CD4-positive, CD25-positive, alpha-beta regulatory T cell (primary cell): ENCODE measurements at regions not wholly inside any gene's neighbourhood (a gene's known extent, or its start where the extent isn't known, plus 50 kb on each side); places are given as distances from the start of the nearest gene placed in this dataset.
"Not testable (repeated sequence)": the region's sequence is repeated elsewhere in the genome, so short reads cannot be mapped to it uniquely, and the experiment has no call there.

Experiments
- ATAC-seq, 2 donors: fragments of 150-1000 bp; cut with Tn5 transposase; one replicate each; pipeline ENCODE4 v1.10.0; 2021; ENCODE audit warnings: low read depth in 2 of 2, moderate number of reproducible peaks in 2 of 2, moderate library complexity in 1 of 2
- DNase-seq, 3 donors: peaks; one replicate each; pipeline versions ENCODE4 v3.0.0 to v3.0.0-alpha.2; 2012 to 2022; ENCODE audit warnings: mixed read lengths in 1 of 3
- H3K27ac ChIP-seq: one replicate; pipeline ENCODE4 v1.7.0; 2013; ENCODE audit warnings: mild to moderate bottlenecking, low read length; ENCODE audit not compliant: insufficient read depth, poor library complexity, severe bottlenecking
- H3K27me3 ChIP-seq: one replicate; pipeline ENCODE4 v1.7.0; 2013; ENCODE audit warnings: low read length; ENCODE audit not compliant: control insufficient read depth, insufficient read depth
- H3K36me3 ChIP-seq: one replicate; pipeline ENCODE4 v1.7.0; 2013; ENCODE audit warnings: mild to moderate bottlenecking, low read length, moderate library complexity; ENCODE audit not compliant: control insufficient read depth, insufficient read depth
- H3K4me1 ChIP-seq: 2 replicates; pipeline ENCODE4 v1.7.0; 2013; ENCODE audit warnings: mild to moderate bottlenecking, low read length; ENCODE audit not compliant: insufficient read depth, control insufficient read depth, poor library complexity, severe bottlenecking
- H3K4me3 ChIP-seq: one replicate; pipeline ENCODE4 v1.7.0; 2013; ENCODE audit warnings: low read depth, mild to moderate bottlenecking, low read length, moderate library complexity
- H3K9me3 ChIP-seq, 2 experiments: 1 replicate in 1 of 2; 2 replicates in 1 of 2; pipeline ENCODE4 v1.7.0; 2013; ENCODE audit warnings: low read length in 2 of 2, mild to moderate bottlenecking in 1 of 2, moderate library complexity in 1 of 2; ENCODE audit not compliant: control insufficient read depth in 2 of 2
- H3K27ac Mint-ChIP-seq, 3 donors: one replicate each; pipeline ENCODE4 v1.8.0; 2020 to 2022; ENCODE audit warnings: mild to moderate bottlenecking in 3 of 3, mixed read lengths in 3 of 3, moderate library complexity in 2 of 3
- H3K27me3 Mint-ChIP-seq: one replicate; pipeline ENCODE4 v1.8.0; 2022; ENCODE audit warnings: mild to moderate bottlenecking, mixed read lengths
- H3K36me3 Mint-ChIP-seq: one replicate; pipeline ENCODE4 v1.8.0; 2020; ENCODE audit warnings: mixed read lengths
- H3K4me1 Mint-ChIP-seq, 4 donors: one replicate each; pipeline ENCODE4 v1.8.0; 2020 to 2022; ENCODE audit warnings: mixed read lengths in 4 of 4, mild to moderate bottlenecking in 1 of 4
- H3K4me3 Mint-ChIP-seq, 4 donors: one replicate each; pipeline ENCODE4 v1.8.0; 2020 to 2022; ENCODE audit warnings: mild to moderate bottlenecking in 4 of 4, mixed read lengths in 4 of 4, moderate library complexity in 3 of 4
- H3K9me3 Mint-ChIP-seq, 7 donors: one replicate each; pipeline ENCODE4 v1.8.0; 2020 to 2022; ENCODE audit warnings: mixed read lengths in 7 of 7, mild to moderate bottlenecking in 3 of 7, moderate library complexity in 2 of 7

DNA sequence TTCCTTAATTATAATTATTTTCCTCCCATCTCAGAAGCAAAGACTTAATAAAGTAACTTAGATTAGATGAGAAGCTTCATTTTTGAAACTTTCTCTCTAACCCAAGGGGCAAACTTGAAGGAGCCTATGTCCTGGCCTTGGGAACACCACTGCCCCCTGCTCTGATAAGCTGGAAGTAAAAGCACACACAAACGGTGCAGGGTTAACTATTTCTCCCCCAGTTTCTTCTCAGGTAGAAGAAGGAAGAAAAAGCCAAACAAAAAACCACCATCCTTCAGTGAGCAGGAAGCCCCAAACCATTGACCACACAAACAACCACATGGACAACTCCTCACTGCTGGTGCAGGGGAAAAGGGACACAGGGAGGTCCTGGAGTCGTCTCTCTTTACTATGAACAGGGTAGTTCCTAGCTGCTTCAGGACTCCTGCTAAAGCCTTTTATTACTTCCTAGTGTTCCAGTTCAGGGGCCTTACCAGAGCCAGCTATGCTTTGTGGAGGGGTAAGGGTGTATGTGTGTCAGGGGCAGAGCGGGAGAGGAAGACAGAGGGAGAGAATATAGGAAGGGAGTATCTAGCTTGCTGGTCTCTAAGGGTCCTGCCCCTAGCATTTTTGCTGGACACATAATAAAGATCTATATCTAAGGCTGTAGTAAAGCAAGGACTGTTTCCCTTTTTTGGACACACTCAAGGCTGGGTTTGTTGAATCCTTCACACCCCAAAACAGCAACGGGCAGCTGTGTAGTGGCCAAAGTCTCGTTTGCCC lies 94.0 kb upstream of the UMPS start:
- Histone ChIP-seq H3K9me3 (no peaks in the 10 kb centered on the region), H3K27me3 (no peaks in the 10 kb centered on the region), H3K4me1 (peaks cover 8% of the 10 kb centered on the region), H3K36me3 (peaks cover 17% of the 10 kb centered on the region), H3K4me3 (no peak overlapping the region), H3K27ac (no peak overlapping the region)
- Mint-ChIP-seq H3K4me1 (peaks cover 8 to 30% (median 18%) of the 10 kb centered on the region in 4 donors), H3K27me3 (peaks cover 8% of the 10 kb centered on the region), H3K4me3 (no peak overlapping the region), H3K36me3 (peaks cover 22% of the 10 kb centered on the region), H3K9me3 (peaks cover 0 to 1% (median 0%) of the 10 kb centered on the region in 7 donors), H3K27ac (peak overlapping the region in 1 of 3 donors; percentile 95)
- ATAC-seq: no peak
- no peak for DNase-seq

DNA sequence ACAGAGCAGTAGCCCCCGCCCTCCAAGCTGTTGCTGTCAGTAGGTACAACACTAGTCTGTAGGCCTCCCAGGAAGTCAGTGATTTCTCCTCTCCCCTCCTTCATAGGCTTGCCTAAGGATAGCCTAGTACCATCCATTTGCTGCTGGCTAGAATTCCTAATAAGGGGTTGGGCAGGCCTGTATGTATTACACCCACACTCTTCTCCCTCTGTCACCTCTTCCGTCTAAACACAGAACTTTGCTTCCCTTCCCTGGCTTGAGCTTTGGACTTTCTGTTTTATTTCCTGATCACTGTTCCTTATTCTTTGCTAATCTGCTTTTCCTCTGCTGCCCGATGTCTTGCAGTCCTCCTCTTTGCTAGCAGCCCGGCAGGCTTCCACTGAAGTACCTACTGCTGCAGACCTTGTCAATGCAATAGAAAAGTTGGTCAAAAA lies 93.4 kb upstream of the UMPS start:
- H3K4me1 Mint-ChIP-seq: peaks cover 11 to 30% (median 21%) of the 10 kb centered on the region in 4 donors
- peaks cover 16% of the 10 kb centered on the region for H3K36me3 Mint-ChIP-seq
- no peak for ATAC-seq

DNA sequence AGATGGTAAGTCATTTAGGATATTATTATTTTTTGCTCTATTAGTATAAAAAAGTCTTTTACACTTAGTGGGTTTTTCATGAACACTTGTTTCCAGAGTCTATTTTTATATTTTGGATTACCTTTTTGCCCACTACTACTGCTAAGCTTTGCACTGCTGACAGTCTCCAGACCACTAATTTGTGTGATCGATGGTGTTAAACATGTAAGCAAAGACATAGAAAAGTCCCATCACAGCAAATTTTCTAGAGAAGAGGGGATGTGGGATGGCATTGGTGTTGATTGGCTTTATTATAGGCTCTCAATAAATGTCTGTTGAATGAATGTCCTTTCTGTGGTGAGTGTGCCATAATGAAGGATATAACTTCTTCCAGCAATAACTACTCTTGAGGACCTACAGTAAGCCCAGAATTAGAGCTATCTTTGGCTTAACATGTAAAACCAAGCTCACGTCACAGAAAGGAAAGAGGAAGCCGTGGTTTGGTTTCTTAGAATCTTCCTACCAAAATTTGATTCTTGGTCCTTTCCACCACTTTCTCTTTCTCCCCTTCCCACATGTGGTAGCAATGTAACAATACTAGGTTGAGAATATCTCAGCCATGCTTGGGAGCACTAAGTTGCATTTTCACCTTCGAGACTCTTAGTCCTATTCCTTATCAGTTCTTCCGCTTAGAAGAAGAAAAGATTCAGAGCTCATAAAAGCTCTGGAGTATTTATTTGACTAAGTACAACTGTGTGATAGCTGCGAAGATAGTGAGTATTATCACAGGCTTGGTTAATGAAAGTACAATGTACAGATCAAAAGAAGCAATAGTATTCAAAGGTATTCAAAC lies 90.6 kb upstream of the UMPS start:
- Mint-ChIP-seq H3K4me1 (peaks cover 11 to 30% (median 21%) of the 10 kb centered on the region in 4 donors), H3K27me3 (peaks cover 12% of the 10 kb centered on the region), H3K9me3 (peaks cover 0 to 1% (median 0%) of the 10 kb centered on the region in 7 donors), H3K4me3 (peak overlapping the region; percentile 72 to 86 (median 74)), H3K36me3 (peaks cover 12% of the 10 kb centered on the region), H3K27ac (peak overlapping the region; percentile 67 to 78 (median 76))
- peak overlapping the region; percentile 79 for H3K4me3 ChIP-seq
- peaks cover under 1% of the 10 kb centered on the region for H3K36me3 ChIP-seq
- ATAC-seq (peak; percentile 93 to 94), DNase-seq (peak in 2 of 3 donors; percentile 12 to 60)
- H3K27me3 ChIP-seq: no peaks in the 10 kb centered on the region
- H3K27ac ChIP-seq: peak overlapping the region; percentile 35
- H3K9me3 ChIP-seq: no peaks in the 10 kb centered on the region
- peaks cover 8% of the 10 kb centered on the region for H3K4me1 ChIP-seq

More for the DNA sequence above, 93.4 kb upstream of the UMPS start:
- peaks cover 0 to 1% (median 0%) of the 10 kb centered on the region in 7 donors for H3K9me3 Mint-ChIP-seq
- Histone ChIP-seq H3K27ac (no peak overlapping the region), H3K36me3 (peaks cover 17% of the 10 kb centered on the region), H3K9me3 (no peaks in the 10 kb centered on the region), H3K4me3 (no peak overlapping the region), H3K4me1 (peaks cover 8% of the 10 kb centered on the region), H3K27me3 (no peaks in the 10 kb centered on the region)
- no peak overlapping the region for H3K4me3 Mint-ChIP-seq
- no peak for DNase-seq
- peak overlapping the region in 1 of 3 donors; percentile 95 for H3K27ac Mint-ChIP-seq
- H3K27me3 Mint-ChIP-seq: peaks cover 8% of the 10 kb centered on the region

DNA sequence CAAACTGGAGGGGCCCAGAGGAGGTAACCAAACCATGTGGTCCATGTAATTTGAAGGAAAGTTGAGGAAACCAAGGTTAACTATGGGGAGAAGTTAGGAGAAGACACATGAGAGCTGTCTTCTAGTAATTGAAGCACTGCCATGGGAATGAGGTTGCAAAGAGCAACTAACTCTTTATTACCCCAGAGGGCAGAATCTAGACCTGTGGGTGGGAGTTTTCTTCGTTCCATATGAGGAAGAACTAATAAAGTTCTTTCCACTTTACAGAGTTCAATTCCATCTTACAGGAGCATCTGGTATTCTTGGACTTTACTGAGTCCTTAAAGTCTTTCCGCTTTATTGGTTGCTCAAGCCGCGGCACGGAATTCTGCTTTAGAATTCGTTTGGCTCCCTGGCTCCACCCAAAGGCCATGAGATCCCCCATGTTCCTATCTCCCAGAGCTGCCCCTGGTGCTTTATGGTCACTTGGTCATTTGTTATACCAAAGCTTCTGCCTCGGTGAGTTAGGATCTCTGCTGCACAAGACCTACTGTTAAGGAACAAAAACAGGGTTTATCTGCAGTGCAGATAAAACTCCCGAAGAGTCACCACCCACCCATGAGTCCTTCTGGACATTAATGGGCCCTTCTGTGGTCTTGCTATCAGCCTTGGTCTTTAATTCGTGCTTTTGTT lies 89.5 kb upstream of the UMPS start:
- ATAC-seq (no peak), DNase-seq (no peak)
- Mint-ChIP-seq H3K4me3 (peak overlapping the region in 1 of 4 donors; percentile 74), H3K27me3 (peaks cover 10% of the 10 kb centered on the region), H3K27ac (peak overlapping the region; percentile 71 to 78 (median 76)), H3K9me3 (peaks cover 0 to 1% (median 0%) of the 10 kb centered on the region in 7 donors), H3K36me3 (peaks cover 10% of the 10 kb centered on the region), H3K4me1 (peaks cover 11 to 38% (median 22%) of the 10 kb centered on the region in 4 donors)
- H3K27me3 ChIP-seq: no peaks in the 10 kb centered on the region
- no peak overlapping the region for H3K27ac ChIP-seq
- H3K36me3 ChIP-seq: no peaks in the 10 kb centered on the region
- no peak overlapping the region for H3K4me3 ChIP-seq
- H3K9me3 ChIP-seq: no peaks in the 10 kb centered on the region
- H3K4me1 ChIP-seq: peaks cover 8% of the 10 kb centered on the region

DNA sequence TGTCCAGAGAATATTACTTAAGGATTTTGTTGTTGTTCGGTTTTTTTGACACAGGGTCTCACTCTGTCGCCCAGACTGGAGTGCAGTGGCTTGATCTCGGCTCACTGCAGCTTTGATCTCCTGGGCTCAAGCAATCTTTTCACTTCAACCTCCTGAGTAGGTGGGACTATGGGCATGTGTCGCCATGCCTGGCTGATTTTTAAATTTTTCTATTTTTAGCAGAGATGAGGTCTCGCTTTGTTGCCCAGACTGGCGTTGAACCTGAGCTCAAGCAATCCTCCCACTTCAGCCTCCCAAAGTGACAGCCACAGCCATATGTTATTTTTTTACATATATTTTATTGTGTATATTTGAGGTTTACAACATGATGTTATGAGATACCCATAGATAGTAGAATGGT lies 86.8 kb upstream of the UMPS start:
- Histone ChIP-seq H3K36me3 (no peaks in the 10 kb centered on the region), H3K4me3 (no peak overlapping the region), H3K4me1 (peaks cover 8% of the 10 kb centered on the region), H3K27ac (no peak overlapping the region), H3K27me3 (no peaks in the 10 kb centered on the region), H3K9me3 (no peaks in the 10 kb centered on the region)
- no peak for DNase-seq
- peaks cover 21% of the 10 kb centered on the region for H3K36me3 Mint-ChIP-seq
- peaks cover 0 to 1% (median 0%) of the 10 kb centered on the region in 7 donors for H3K9me3 Mint-ChIP-seq
- peaks cover 11 to 37% (median 24%) of the 10 kb centered on the region in 4 donors for H3K4me1 Mint-ChIP-seq
- no peak for ATAC-seq
- H3K27me3 Mint-ChIP-seq: peaks cover 6% of the 10 kb centered on the region
- H3K4me3 Mint-ChIP-seq: no peak overlapping the region
- H3K27ac Mint-ChIP-seq: no peak overlapping the region

DNA sequence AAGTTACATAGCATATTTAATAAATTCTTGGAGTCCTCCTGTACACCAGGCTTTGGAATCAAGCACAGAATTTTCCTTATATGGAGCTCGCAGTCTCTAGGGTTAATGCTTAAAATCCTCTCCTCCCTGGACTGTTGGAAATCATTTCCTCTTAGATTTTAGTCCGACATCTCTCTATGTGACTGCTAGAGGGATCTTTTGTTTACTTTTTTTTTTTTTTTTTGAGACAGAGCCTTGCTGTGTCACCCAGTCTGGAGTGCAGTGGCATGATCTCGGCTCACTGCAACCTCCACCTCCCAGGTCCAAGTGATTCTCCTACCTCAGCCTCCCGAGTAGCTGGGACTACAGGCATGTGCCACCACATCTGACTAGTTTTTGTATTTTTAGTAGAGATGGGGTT lies 84.1 kb upstream of the UMPS start:
- not testable (repeated sequence) for H3K27me3 ChIP-seq, H3K4me3 Mint-ChIP-seq, H3K27me3 Mint-ChIP-seq, H3K9me3 ChIP-seq, H3K4me3 ChIP-seq, ATAC-seq, H3K4me1 ChIP-seq, H3K27ac Mint-ChIP-seq, H3K27ac ChIP-seq, H3K9me3 Mint-ChIP-seq, DNase-seq, H3K36me3 ChIP-seq
- peaks cover 30% of the 10 kb centered on the region for H3K36me3 Mint-ChIP-seq
- peaks cover 12 to 20% (median 14%) of the 10 kb centered on the region in 4 donors for H3K4me1 Mint-ChIP-seq

DNA sequence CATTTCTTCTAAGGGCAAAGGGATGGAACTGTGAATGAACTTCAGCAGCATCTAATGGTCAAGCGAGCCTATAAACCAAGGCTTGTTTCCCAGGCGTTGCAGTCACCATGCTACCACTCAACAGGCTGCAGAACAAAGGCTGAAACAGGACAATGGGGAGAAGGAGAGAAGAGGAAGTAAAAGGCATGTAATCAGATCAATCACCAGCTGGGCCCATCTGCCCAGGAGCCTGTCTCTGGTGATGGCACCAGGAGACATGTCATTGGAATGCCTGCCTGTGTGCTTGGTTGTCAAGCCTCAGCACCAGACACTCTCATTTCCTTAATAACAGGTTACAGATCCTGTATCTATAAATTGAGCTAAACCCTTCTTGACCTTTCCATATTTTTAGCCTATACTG lies 81.7 kb upstream of the UMPS start:
- peaks cover 17% of the 10 kb centered on the region for H3K36me3 ChIP-seq
- ATAC-seq: no peak
- H3K27ac ChIP-seq: no peak overlapping the region
- H3K4me3 ChIP-seq: no peak overlapping the region
- Mint-ChIP-seq H3K27ac (no peak overlapping the region), H3K27me3 (peaks cover 6% of the 10 kb centered on the region), H3K4me3 (peak overlapping the region in 1 of 4 donors; percentile 26), H3K4me1 (peaks cover 5 to 19% (median 16%) of the 10 kb centered on the region in 4 donors), H3K36me3 (peaks cover 35% of the 10 kb centered on the region), H3K9me3 (peaks cover 0 to 1% (median 0%) of the 10 kb centered on the region in 7 donors)
- DNase-seq: no peak
- H3K4me1 ChIP-seq: no peaks in the 10 kb centered on the region
- H3K9me3 ChIP-seq: no peaks in the 10 kb centered on the region
- no peaks in the 10 kb centered on the region for H3K27me3 ChIP-seq
